Left renal pelvis (tissue), 4 donors: ENCODE measurements at regions not wholly inside any gene's neighbourhood (a gene's known extent, or its start where the extent isn't known, plus 50 kb on each side); places are given as distances from the start of the nearest gene placed in this dataset.

Source experiments
- DNase-seq, 4 donors: peaks; one replicate each; pipeline ENCODE4 v3.0.0-alpha.2; 2013; ENCODE audit warnings: low read depth in 4 of 4, low spot score in 3 of 4

GRCh38 chr13:40102854-40103253 is 447.4 kb downstream of the COG6 start:
- DNase-seq, result no peak

DNA sequence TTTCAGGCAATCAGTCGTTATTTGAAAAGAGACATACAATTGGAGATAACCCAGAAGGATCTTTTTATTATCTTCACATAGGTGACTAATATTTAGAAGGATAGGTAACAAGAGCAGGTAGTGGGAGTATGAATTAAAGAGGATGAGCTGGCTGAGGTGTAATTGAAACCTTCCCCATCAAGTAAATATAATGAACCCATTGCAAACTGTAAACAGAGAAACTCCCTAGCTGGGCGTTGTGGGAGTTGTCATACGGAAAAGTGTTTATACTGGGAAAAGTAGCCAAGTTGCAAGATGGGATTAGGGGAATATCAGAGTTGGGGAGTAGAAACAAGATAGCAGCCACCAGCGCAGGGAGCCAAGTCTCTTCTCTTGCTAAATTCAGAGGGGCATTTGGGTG is 448.4 kb downstream of the COG6 start:
- no peak for DNase-seq

- DNase-seq, result no peak
These were observed 449.8 kb downstream of the COG6 start for GRCh38 chr13:40105231-40105630.

- no peak for DNase-seq
These were observed 453.9 kb downstream of the COG6 start for GRCh38 chr13:40109351-40109844.

- no peak for DNase-seq
These were observed 458.3 kb downstream of the COG6 start for GRCh38 chr13:40113643-40114304.

DNA sequence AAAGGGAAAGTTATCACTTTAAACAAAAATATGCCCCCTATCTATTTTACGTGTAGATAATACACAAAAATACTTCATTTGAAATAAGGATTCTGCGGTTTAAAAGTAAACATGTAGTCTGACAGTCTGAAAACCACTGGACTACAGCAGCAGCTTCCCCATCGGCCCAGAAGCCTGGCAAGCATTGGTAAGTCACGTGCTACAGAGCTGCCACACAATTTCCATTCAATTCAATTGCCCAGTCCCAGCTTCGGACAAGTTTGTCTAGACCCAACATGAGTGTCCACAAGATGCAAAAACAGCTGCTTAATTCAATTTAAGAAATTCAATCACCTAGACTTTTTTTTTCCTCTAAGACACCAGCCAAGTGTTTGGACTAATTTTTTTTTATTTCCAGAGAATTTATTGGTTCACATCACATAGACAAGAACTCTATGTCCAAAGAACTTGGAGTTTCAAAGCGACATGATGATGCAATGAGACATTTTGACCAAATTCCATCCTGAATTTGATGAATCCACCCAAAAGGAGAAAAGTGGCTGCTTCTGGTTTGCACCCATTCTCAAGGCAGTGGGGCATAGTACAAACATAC is 458.9 kb downstream of the COG6 start:
- no peak for DNase-seq

- no peak for DNase-seq
These were observed 460.0 kb downstream of the COG6 start for GRCh38 chr13:40115426-40115825.

DNA sequence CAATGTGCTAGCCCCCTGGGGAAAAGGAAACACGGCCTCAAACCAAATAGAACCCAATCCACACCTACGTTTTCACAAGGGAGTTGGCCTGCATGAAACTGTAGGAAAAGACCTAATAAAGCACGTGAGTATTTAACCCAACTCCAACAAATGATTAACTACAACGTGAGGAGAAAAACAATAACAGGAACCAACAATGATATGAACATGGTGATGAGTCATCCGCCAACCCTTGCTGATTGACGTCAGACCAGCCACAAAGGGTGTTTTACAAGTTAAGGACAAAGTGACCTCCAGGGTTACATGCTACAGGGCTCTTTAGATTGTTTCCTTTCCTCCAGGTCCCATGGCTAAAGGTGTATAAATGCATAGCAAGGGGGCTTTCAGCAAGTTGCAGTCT is 460.5 kb downstream of the COG6 start:
- peak in 1 of 4 donors; percentile 16 for DNase-seq

GRCh38 chr13:40118337-40118736 is 462.9 kb downstream of the COG6 start:
- no peak for DNase-seq

DNA sequence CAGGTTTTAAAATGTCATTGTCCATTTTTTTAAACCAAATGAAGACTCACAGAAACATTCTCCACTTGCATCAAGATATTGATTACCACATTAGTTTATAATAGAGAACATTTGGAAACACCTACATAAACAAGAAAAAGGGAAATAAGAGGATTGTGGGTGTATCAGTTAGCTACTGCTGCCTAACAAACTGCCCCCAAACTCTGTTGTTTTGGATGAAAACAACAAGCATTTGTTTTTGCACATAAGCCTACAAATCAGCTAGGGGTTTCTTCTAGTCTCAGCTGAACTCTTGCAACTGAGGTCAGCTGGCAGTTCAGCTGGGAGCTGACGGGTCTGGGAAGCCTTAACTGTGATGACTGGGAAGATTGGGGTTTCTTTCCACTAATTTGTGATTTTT is 464.4 kb downstream of the COG6 start:
- no peak for DNase-seq

- no peak for DNase-seq
These were observed 464.8 kb downstream of the COG6 start for GRCh38 chr13:40120288-40120687.

DNA sequence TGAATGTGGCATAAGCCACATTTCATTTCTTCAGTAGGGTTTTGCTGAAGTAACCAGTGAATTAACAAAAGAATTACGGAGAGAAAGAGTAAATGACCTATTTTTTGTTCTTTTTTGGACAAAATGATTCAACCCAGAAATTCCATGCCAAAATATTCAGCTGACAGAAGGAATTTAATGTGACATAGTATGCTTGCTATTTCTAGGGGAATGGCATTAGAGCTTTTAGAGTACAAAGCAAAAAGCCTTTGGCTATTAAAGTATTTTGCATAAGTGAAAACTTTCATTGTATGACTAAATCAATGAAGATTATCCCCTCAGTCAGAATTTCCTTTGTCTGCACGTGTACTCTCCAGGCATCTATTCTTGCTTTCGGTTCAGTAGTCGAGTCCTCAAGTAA is 465.3 kb downstream of the COG6 start:
- DNase-seq, result no peak

DNA sequence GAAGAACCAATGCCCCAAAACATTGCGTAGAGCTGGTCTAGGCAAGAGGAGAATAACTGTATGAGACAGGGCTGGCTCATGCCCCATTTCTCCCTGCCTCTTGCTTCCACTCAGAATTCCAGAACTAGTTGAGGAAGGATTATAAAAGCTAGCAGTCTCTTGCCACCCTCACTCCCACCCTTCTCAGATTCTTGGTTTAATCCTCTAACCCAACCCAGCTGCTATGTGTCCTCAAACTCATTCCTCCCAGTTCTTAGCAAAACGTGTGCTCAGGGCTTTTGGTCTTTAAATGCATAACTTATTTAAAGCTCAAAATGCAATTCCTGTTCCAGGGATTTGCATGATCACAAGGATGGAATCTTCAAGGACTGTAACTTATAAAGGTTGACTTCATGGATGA is 466.3 kb downstream of the COG6 start:
- no peak for DNase-seq

DNA sequence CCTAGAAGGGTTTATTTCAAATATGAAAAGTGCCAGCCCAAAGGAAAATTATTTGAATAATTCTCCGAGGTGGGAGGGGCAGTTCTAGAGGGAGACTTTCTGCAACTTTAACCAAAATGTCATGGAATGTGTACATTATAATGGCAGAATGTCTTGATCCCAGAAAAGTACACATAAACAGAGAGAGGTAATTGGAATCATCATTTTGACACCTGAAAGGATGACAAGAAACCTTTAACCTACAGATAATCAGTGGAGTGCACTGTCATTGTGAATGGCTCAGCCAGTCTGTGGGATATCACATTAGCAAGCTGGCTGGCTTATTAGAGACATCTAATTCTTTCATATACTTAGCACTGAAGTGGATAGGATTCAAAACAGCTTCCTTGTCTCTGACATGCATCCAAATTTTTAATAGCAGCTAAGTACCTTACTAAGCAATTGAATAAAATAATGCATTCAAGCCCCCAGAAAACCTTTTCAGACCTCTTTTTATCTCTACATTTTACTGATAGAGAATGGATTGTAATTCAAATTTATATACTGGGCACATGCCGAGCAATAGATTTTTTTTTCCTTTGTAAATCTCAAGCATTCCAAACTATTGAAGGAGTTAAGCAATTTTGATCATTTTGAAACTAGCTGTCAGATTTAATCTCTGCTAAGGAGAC is 468.6 kb downstream of the COG6 start:
- DNase-seq, result no peak

- DNase-seq, result no peak
These were observed 469.2 kb downstream of the COG6 start for GRCh38 chr13:40124633-40125015.

- DNase-seq, result no peak
These were observed 469.9 kb downstream of the COG6 start for GRCh38 chr13:40125336-40125735.

DNA sequence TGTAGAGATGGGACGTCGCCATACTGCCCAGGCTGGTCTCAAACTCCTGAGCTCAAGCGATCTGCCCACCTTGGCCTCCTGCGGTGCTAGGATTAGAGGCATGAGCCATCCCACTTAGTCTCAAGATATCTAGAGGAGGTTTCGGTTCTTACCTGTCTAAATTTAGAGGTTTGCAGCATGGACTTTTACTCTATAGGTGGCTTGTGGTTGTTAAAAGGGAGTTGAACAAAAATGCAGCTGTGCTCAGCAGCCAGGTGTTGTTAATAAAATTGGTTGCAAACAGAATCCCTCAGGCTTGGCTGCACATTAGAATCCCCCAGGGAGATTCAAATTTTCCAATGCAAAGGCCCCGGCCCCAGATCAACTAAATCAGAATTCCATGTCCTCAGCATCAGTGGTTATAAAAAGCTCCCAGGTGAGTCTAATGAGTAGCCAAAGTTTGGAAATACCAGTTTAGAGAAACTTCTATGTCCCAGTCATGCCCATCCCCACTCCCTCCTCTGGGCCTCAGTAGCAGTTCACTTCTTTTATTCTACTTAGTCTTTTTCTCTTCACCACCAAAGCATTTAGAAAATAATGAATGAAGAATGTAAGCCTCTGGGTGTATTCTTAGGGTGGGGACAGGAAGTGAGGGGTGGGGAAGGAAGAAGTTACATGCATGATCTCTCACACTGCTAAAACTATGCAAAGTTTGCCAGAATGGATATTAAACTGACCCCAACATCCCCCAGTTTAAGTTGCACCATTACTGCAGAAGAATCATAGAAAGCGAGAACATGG is 471.0 kb downstream of the COG6 start:
- no peak for DNase-seq

DNA sequence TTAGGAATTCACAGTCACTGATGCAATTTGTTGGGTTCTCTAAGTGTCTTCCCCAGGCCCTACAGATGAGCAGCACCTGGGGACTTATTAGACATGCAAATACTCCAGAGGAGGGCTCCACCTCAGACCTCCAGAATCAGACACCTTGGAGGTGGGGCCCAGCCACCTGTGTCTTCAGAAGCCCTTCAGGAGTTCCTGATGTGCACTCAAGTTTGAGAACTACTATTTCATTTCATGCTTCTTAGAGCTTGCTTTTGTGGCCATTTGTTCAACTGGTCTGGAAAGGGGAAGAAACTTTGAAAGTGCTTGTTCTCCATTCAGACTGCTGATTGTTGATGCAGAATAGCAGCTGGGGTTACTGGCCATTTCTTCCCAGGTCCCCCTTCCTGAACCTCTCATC is 472.0 kb downstream of the COG6 start:
- no peak for DNase-seq

- DNase-seq, result no peak
These were observed 472.5 kb downstream of the COG6 start for GRCh38 chr13:40127925-40128324.

- no peak for DNase-seq
These were observed 474.0 kb downstream of the COG6 start for GRCh38 chr13:40129467-40129866.

GRCh38 chr13:40130871-40131636 is 475.6 kb downstream of the COG6 start:
- no peak for DNase-seq
